HG02610 (cell line): ENCODE measurements at regions not wholly inside any gene's neighbourhood (a gene's known extent, or its start where the extent isn't known, plus 50 kb on each side); places are given as distances from the start of the nearest gene placed in this dataset.
"Not testable (repeated sequence)": the region's sequence is repeated elsewhere in the genome, so short reads cannot be mapped to it uniquely, and the experiment has no call there.

ENCODE experiments used
- ATAC-seq: cut with Tn5 transposase; IDR thresholded peaks from one replicate; pipeline ENCODE4 v1.9.1; 2021; ENCODE audit warnings: mild to moderate bottlenecking, moderate library complexity; ENCODE audit not compliant: unreplicated experiment

DNA sequence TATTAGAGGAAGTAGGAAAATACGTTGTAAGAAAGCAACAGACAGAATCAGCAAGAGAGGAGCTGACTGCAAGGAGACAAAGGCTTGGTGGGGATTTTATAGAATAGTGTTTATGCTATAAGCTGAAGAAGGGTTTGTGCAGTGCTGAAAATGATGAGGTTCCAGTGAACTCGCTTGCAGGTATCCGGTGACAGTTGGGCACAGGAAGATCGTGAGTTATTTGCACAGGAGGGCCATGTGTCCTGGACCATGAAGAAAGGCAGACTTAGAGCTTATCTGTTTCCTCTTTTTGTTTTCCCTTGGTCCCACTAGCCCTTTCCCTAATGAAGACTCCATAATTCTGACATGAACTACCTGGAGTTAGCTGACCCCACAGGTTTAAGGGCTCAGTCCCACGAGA, 61.4 kb downstream of the NXNL2 start:
- no peak for ATAC-seq

DNA sequence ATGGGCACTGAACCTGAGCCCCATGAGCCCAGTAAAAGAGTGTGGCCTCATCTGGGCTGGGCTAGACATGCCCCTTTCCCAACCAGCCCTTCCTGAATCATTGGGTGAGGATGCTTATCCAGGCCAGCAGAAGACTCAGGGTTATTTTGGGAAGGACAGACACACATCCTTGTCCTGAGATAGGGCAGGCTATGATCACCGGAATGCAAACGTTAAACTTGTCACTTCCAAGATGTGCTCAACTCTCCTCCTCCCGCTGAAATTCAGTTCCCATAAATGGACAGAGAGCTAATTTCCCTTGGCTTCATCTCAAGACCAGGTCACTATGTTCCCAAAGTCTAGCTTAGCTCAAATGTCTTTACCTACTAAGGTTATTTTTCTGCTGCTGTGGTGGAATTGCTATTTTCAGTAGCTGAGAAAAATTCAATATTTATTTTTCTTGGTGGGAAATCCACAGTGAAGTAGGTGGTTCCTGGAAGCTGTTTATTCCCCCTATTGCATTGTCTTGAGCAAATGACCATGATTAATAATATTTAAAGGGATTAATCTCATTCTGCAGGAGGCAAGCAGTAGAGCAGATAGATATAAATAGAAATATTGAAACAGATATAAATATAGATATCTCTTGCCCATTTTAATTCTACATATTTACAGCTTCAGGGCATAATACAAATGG, 70.0 kb downstream of the NXNL2 start:
- no peak for ATAC-seq

DNA sequence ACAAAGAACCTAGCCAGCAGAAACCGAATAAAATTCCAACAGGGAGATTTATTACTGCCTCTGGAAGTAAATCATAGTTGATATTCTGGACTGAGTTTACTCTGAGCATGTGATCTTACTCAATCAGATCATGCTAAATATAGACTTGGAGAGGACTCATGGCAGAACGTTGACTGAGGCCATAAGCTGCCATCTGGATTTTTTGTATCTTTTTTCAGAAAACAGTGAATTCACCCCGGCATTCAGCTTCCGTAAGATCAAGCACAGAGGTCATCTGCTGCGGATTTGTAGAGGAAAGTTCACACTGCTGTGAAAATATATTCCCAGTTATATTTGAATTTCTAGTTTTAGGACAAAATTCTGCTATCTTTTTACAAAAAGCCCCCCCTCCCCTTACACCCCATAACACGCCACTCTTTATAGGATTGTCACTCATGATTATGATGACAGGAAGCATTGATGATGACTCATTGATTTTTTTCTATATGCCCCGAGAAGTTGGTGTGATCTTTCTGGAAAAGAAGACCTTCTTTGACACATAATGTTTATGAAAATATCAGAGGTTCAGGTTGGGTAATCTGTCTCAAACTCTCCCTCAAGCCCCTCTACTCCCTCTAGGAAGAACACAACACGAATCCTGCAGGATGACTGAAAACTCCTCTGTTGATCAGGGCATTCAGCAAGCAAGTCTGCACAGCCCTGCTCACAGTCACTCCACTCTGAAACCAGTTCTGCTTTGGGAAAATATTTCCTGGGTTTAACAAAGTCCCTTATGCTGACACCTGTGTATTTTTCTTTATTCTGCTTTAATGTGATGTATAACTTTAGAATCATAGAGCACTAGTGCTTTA, 70.8 kb downstream of the NXNL2 start:
- no peak for ATAC-seq

DNA sequence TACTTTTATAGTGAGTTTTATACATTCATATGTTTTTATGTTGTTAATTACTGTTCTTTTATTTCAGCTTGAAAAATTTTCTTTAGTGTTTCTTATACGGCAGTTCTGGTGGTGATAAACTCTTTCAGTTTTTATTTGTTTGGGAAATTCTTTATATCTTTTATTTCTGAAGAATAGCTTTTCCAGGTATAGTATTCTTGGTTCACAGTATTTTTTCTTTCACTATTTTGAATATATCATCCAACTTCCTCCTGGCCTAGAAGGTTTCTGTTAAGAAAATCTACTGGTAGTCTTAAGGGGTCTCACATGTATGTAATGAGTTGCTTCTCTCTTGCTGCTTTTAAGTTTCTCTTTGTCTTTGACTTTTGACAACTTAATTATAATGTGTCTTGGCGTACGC, 79.4 kb downstream of the NXNL2 start:
- no peak for ATAC-seq

DNA sequence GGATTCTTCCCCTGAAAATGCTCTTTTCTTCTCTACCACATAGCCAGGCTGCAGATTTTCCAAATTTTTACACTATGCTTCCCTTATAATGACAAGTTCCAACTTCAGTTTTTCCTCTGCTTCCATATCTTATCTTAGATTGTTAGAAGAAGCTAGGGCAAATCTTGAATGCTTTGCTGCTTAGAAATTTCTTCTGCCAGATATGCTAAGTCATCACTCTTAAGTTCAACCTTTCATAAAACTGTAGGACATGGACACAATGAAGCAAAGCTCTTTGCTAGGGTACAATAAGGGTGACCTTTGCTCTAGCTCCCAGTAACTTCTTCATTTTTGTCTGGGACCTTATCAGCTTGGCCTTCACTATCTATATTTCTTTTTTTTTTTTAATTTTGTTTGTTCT, 88.7 kb downstream of the NXNL2 start:
- ATAC-seq, result no peak

DNA sequence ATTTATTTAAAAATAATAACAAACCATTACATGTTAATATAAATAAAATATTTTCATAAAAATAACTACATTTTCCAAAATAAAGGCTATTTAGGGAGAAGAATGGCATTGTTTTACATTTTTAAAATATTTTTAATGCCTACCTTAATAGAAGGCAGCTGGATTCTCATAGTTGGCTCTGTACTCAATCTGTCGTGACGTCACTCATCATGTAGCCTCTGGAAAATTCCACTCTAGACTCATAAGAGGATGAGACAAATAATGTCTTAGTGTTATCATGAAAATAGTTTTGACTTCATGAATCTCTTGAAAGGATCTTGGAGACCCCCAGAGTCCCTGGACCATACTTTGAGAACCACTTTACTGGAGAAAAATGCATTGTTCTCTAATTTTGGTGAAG, 93.1 kb downstream of the NXNL2 start:
- ATAC-seq, result no peak

DNA sequence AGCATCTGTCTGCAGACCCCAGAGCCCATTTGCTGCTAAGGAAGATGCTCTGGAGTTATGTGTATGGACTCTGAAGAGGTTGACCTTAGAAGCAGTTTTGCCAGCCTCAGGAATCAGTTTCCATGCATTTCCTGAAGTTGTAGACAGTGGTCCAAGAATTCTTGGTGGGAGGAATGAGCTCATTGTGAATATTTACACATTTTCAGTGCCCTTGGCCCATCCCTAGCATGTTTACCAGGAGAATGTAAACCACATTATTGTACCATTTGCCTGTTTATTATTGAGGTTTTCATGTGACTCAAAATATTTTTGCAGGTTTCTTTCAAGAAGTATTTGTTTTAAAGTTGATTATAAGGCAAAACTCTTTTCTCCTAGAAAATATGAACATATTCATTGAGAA, 93.8 kb downstream of the NXNL2 start:
- no peak for ATAC-seq

DNA sequence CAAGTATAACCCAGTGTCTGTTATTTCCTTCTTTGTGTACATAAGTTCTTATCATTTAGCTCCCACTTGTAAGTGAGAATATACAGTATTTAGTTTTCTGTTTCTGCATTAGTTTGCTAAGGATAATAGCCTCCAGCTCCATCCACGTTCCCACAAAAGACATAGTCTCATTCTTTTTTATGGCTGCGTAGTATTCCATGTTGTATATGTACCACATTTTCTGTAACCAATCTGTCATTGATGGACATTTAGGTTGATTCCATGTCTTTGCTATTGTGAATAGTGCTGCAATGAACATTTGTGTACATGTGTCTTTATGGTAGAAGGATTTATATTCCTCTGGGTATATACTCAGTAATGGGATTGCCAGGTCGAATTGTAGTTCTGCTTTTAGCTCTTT, 95.6 kb downstream of the NXNL2 start:
- not testable (repeated sequence) for ATAC-seq

DNA sequence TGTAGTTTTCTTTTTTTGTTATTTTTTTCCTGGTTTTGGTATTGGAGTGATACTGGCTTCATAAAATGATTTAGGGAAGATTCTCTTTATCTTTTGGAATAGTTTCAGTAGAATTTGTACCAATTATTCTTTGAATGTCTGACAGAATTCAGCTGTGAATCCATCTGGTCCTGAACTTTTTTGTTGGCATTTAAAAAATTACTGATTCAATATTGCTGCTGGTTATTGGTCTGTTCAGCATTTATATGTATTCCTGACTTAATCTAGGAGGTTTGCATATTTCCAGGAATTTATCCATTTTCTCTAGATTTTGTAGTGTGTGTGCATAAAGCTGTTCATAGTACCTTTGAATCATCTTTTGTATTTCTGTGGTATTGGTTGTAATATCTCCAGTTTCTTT, 100.2 kb downstream of the NXNL2 start:
- ATAC-seq, result no peak

DNA sequence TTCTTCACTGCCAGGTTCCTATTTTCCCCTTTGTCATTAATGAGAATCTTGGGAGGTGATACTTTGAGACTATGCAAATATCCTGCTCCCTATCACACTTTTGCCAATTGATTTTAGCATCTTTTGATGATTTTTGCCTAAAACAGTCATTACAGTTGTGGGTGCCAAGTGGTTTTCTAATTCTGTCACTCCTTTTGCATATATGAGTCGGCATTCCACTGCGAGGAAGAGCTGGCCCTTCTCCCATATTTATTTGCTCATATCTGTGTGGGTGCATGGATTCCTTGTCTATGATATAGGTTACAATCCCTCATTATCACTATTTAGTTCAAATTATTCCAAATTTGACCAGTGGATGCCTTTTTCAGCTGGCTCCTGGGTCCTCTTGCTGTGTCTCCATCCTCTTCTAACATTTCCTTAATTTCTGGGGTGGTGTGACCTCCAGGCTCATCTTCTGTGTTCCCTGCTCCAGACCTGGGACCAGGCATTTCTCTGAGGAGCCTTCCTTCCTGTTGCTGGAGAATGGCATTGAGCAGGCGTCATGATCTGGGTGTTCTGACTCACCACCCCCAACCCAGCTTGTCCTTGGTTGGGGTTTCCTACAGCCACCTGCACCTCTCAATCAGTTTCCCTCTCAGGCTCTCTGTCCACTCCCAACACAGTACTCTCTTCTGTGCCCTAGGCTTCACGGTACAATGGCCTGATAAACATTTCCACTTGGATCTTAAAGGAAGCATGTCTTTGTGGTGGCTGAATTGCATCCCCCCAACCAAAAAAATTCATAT, 106.7 kb downstream of the NXNL2 start:
- no peak for ATAC-seq

DNA sequence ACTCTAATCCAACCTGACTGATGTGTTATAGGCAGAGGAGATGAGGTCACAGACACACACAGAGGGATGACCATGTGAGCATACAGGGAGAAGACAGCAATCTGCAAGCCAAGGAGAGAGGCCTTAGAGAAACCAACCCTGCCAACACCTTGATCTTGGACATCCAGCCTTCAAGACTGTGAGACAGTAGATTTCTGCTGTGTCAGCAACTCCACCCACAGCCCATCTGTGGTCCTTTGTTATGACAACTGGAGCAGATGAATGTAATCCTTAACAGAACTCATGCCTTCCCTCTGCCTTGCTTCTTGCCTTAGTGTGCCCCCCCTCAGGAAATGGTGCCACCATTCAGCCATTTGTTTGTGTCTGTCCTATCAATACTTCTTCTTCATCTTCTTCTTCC, 107.4 kb downstream of the NXNL2 start:
- no peak for ATAC-seq

DNA sequence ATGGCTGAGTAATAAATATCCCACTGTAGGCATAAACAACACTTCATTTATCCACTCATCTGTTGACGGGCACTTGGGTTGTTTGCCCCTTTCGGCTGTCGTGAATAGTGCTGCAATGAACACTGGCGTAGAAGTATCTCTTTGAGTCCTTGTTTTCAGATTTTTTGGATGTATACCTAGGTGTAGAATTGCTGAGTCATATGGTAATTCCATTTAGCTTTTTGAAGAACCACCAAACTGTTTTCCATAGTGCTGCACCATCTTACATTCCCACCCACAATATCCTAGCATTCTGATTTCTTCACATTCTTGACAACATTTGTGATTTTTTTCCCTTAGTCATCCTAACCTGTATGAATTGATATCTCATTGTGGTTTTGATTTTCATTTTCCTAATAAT, 109.0 kb downstream of the NXNL2 start:
- ATAC-seq, result no peak

DNA sequence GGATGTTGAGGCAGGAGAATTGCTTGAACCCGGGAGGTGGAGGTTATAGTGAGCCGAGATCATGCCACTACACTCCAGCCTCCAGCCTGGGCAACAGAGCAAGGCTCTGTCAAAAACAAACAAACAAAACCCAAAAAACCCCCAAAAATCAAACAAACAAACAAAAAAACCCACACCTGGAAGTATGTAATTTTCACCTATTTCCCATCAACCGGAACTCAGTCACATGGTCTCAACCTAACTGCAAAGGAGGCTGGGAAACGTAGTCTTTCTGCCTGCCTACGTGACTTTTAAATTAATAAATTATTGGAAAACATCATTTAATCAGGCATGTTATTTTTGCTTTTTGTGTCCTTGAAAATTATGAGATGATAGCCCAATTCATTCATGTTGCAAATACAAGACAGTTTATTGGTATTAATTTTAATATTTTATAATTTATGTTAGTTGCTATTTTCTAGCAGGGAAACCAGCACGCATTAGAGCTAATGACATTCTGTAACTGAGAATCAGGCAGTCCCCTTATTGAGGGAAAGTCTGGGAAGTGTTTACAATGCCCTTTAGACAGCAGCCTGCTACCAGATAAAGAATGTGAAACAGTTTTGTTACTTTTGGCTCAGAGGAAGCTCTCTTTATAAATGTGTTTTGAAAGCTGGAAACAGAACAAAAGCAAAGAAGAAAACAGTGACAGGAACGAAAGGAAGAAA, 110.3 kb downstream of the NXNL2 start:
- no peak for ATAC-seq

DNA sequence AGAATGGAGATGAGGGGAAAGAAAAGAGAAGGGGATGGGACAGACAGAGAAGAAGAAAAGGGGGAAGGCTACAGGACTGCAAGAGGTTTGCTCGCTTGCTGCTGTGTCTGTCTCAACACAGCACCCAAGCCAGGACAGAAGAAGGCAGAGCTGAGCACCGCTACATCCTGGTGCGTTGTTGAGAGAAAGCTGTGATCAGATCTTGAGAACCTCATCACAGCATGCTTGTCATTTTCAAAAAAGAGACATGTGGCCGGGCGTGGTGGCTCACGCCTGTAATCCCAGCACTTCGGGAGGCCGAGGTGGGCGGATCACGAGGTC, 110.9 kb downstream of the NXNL2 start:
- ATAC-seq, result no peak

DNA sequence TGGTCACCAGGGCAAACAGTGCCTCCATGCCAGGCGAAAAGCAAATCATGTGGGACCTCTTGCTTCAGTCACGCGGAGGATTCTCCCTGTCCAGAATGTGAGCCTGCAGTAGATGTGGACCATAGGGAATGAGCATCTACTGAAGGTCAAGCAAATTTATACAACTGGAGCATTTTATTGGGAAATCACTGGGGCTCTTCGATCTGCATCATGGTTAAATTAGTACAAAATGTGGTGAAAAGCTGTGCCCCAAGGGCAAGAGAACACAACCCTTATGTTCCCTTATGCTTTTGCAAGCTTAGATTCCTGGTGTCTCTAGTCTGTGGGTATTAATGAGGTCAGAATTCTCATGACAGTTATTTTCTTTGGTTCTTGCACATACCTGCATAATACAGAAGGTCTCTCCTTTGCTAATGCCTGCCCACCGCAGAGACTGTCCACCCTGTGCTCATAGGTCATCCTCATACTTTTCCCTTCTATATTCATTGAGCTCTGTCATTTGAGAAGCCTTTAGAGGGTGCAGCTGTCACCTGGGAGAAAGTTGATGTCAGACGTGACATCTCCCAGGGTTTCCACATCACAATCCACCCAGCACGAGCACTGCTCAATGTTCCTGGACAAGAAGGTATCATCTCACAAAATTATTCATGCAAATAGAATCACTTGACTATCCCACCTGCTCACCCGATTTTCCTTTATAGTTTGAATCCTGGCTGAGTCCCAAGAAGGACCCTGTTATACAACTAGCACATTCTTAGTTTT, 111.7 kb downstream of the NXNL2 start:
- ATAC-seq, result no peak

DNA sequence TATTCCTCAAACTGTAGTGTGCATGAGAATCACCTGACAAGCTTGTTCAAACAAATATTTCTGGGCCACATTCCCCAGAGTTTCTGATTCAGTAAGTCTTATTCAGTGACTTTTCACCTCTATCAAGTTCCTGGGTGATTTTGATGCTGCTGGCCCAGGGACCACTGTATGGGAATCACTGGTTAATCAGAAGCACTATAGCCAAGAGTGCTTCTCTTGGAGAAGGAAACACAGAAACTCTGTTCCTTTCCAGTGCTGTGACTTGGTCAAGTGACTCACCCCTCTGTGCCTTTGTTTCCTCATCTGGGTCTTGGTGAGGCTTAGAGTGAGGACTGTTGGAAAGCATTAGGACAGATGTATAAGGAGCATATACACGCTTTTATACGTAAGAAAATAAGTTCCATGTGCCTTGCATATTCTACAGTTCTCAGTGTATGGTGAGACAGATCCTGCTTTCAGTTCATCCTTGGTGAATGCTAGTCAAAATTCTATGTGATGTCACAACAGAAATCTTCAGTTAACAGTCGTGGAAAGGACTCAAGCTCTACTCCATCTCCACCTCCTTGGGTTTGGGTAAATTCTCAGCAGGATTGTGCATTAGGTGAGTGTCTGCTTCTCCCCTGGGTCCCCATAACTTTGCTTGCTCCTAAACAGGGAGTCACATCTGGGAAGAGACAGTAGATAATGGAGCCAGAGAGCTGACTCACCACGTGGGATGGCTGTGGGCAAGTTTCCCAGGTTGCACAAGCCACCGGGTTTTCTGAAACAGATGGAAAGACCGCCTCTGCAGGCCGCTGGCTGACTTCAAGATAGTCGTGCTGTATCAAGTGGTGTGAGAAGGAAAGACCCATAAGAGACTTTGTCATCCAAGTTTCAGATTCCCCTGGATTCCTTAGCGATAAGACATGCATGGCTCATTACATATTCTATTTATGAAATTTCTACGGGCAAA, 117.0 kb downstream of the NXNL2 start:
- ATAC-seq, result no peak

DNA sequence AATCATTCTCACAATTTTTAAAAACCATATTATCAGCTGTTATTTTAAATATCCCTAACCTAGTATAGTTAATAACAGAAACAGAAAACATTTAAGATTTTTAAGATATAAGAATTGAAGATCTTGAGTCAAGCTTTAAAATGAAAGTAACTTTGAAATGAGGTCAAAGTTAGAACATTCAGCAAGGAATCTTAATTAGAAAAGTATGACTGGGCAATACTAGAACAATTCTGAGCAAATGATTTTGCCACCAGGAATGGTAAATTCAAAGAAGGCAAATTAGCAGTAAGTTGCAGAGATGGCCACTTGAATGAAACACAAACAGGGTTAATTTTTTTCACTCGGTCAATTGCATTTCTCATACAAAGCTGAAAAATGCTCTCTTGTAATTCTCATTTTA, 117.9 kb downstream of the NXNL2 start:
- no peak for ATAC-seq

DNA sequence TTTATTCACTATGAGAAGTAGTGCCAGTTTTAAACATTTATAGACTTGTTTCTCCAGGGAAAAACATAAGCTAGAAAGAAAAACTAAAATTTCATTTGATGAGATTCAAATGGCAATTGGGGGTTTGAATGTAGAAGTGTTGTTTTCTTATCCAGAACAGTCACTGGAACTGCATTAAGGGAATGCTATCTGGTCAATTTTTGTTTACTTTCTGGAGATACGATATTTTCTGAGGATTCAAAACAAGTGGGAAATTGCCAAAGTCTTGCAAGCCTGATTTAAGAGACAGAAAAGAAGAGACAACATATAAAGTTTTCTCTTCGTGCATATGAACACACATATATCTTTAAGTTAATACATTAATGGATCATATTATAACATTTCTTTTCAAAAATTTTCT, 118.4 kb downstream of the NXNL2 start:
- ATAC-seq, result no peak

DNA sequence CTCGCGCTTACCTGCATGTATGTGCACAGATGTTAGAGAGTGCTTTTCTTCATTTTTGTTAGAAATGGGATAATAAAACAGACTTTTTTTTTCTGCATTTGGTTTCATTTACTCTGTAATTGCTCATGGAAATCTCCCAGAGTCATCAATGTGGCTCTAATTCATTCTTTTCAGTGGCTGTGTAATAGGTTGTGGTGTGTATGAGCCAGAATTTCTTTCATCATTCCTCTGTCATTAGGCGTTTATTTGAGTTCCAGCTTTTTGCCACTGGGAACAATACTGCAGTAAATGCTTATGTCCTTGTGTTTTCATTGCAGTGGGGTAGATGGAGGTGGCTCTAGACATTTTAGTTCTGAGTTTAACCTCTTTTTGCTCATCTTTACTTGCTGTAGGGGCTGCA, 118.9 kb downstream of the NXNL2 start:
- ATAC-seq, result no peak

DNA sequence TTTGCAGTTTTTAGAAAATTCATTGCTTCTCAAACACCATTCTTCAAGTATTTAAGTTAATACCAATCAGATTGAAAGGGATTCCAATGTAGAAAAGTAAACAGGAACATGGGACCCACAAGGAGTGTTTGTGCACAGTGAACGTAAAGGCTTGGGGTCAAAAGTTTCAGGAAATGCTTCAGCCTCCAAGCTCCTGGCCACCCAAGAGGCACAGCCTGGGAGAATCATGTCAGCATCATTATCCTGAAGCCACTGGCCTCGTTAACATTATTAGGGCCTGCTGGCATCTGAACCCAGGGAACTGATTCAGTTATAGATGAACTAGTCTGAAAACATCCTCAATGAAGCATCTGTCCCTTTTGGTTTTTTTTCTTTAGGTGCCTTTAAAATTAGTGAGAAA, 122.9 kb downstream of the NXNL2 start:
- ATAC-seq, result no peak
